Lower leg skin (tissue), 3 donors: ENCODE measurements at regions not wholly inside any gene's neighbourhood (a gene's known extent, or its start where the extent isn't known, plus 50 kb on each side); places are given as distances from the start of the nearest gene placed in this dataset.

Experiments used
- CTCF ChIP-seq, 3 donors: fragments of 450-650 bp; IDR thresholded peaks; one replicate each; pipeline ENCODE4 v1.5.1; 2016; ENCODE audit warnings: antibody characterized with exemption in 3 of 3, mild to moderate bottlenecking in 3 of 3, moderate library complexity in 2 of 3
- POLR2A ChIP-seq, 2 donors: fragments of 450-650 bp; IDR thresholded peaks; one replicate each; pipeline ENCODE4 v1.6.1; 2016 to 2017; ENCODE audit warnings: antibody characterized with exemption in 2 of 2, mild to moderate bottlenecking in 1 of 2, moderate library complexity in 1 of 2

- no peak for TF ChIP-seq CTCF (IDR thresholded peaks at IDR 0.05)
- no peak for TF ChIP-seq POLR2A (IDR thresholded peaks at IDR 0.05)
Measured at GRCh38 chr2:136259551-136259950, 141.6 kb upstream of the CXCR4 start.
